NCI-H2107 treated with DMSO at 0.1 percent for 48 hours (cell line): ENCODE measurements at regions not wholly inside any gene's neighbourhood (a gene's known extent, or its start where the extent isn't known, plus 50 kb on each side); places are given as distances from the start of the nearest gene placed in this dataset.
"Not testable (repeated sequence)": the region's sequence is repeated elsewhere in the genome, so short reads cannot be mapped to it uniquely, and the experiment has no call there.

Source experiments
- DNase-seq: peaks from one replicate; lab custom pipeline; 2025; ENCODE audit not compliant: unreplicated experiment; lab: John Stamatoyannopoulos, UW

- DNase-seq = no peak
Measured at GRCh38 chr12:75710361-75711069, 199.1 kb upstream of the KRR1 start.

GRCh38 chr12:75709503-75709902 is 198.1 kb upstream of the KRR1 start:
- DNase-seq = no peak

GRCh38 chr12:75708802-75709201 is 197.4 kb upstream of the KRR1 start:
- DNase-seq = no peak

- peak; percentile 30 for DNase-seq
Measured at GRCh38 chr12:75707983-75708382, 196.6 kb upstream of the KRR1 start.

GRCh38 chr12:75706786-75707605 is 195.6 kb upstream of the KRR1 start:
- DNase-seq = peak; percentile 55

GRCh38 chr12:75705749-75706711 is 194.6 kb upstream of the KRR1 start:
- no peak for DNase-seq

GRCh38 chr12:75704664-75705063 is 193.3 kb upstream of the KRR1 start:
- DNase-seq = peak; percentile 79

GRCh38 chr12:75704208-75704607 is 192.8 kb upstream of the KRR1 start:
- peak; percentile 79 for DNase-seq

GRCh38 chr12:75703131-75703530 is 191.7 kb upstream of the KRR1 start:
- DNase-seq = no peak

- no peak for DNase-seq
Measured at GRCh38 chr12:75702477-75703093, 191.2 kb upstream of the KRR1 start.

- DNase-seq = no peak
Measured at GRCh38 chr12:75701859-75702258, 190.4 kb upstream of the KRR1 start.

GRCh38 chr12:75699728-75700496 is 188.5 kb upstream of the KRR1 start:
- DNase-seq = peak; percentile 58

- DNase-seq = no peak
Measured at GRCh38 chr12:75699251-75699650, 187.8 kb upstream of the KRR1 start.

GRCh38 chr12:75698052-75698451 is 186.6 kb upstream of the KRR1 start:
- no peak for DNase-seq

GRCh38 chr12:75695926-75696325 is 184.5 kb upstream of the KRR1 start:
- DNase-seq = no peak

- DNase-seq = no peak
Measured at GRCh38 chr12:75694534-75695268, 183.3 kb upstream of the KRR1 start.

- no peak for DNase-seq
Measured at GRCh38 chr12:75692876-75693275, 181.5 kb upstream of the KRR1 start.

GRCh38 chr12:75690296-75690955 is 179.0 kb upstream of the KRR1 start:
- DNase-seq = no peak

GRCh38 chr12:75686233-75686632 is 174.8 kb upstream of the KRR1 start:
- not testable (repeated sequence) for DNase-seq
